Lower lobe of right lung (tissue), 2 donors: ENCODE measurements at regions not wholly inside any gene's neighbourhood (a gene's known extent, or its start where the extent isn't known, plus 50 kb on each side); places are given as distances from the start of the nearest gene placed in this dataset.

Experiments
- ATAC-seq, 2 donors: fragments of 200-7000 bp; cut with Tn5 transposase; one replicate each; pipeline ENCODE4 v1.9.1; 2020 to 2022; ENCODE audit warnings: mild to moderate bottlenecking in 2 of 2, moderate library complexity in 2 of 2
- DNase-seq: peaks from one replicate; pipeline ENCODE4 v3.0.0-alpha.2; 2020
- H3K27ac ChIP-seq: fragments of 200-600 bp; one replicate; pipeline ENCODE4 v1.8.0; 2022
- H3K27me3 ChIP-seq: fragments of 200-600 bp; one replicate; pipeline ENCODE4 v1.8.0; 2022; ENCODE audit warnings: low read depth
- H3K36me3 ChIP-seq: fragments of 200-600 bp; one replicate; pipeline ENCODE4 v1.8.0; 2022; ENCODE audit warnings: mild to moderate bottlenecking
- H3K4me1 ChIP-seq: fragments of 200-600 bp; one replicate; pipeline ENCODE4 v1.8.0; 2022
- H3K4me3 ChIP-seq: fragments of 200-600 bp; one replicate; pipeline ENCODE4 v1.8.0; 2022; ENCODE audit warnings: mild to moderate bottlenecking
- H3K9me3 ChIP-seq: fragments of 200-600 bp; one replicate; pipeline ENCODE4 v1.8.0; 2022
- CTCF ChIP-seq: fragments of 200-600 bp; IDR thresholded peaks from one replicate; pipeline ENCODE4 v1.8.0; 2022; ENCODE audit warnings: antibody characterized with exemption, mild to moderate bottlenecking
- intact Hi-C: fragments of 100-400 bp; cut with DNase I; formaldehyde crosslinking; loops from one replicate; pipeline ENCODE4 v1.11.0; 2022
- donor health status: DM: no; HTN: yes; CAD: no; lungs with severe emphysema.

GRCh38 chr21:16943231-16943630 is 569.6 kb upstream of the CXADR start:
- H3K4me3 ChIP-seq: no peak overlapping the region
- intact Hi-C loops: no loop called here
- H3K27me3 ChIP-seq: no peaks in the 10 kb centered on the region
- H3K4me1 ChIP-seq: no peaks in the 10 kb centered on the region
- H3K9me3 ChIP-seq: no peaks in the 10 kb centered on the region
- ATAC-seq: no peak
- no peak overlapping the region for H3K27ac ChIP-seq
- no peaks in the 10 kb centered on the region for H3K36me3 ChIP-seq
- DNase-seq: no peak
- TF ChIP-seq CTCF: no peak

GRCh38 chr21:16945580-16945979 is 567.3 kb upstream of the CXADR start:
- ATAC-seq (no peak), DNase-seq (no peak)
- no peak for TF ChIP-seq CTCF
- Histone ChIP-seq H3K4me1 (no peaks in the 10 kb centered on the region), H3K27ac (no peak overlapping the region), H3K9me3 (no peaks in the 10 kb centered on the region), H3K4me3 (no peak overlapping the region), H3K36me3 (no peaks in the 10 kb centered on the region), H3K27me3 (no peaks in the 10 kb centered on the region)
- intact Hi-C loops: no loop called here

- no peak for TF ChIP-seq CTCF
- Histone ChIP-seq H3K4me3 (no peak overlapping the region), H3K27ac (no peak overlapping the region), H3K9me3 (no peaks in the 10 kb centered on the region), H3K4me1 (no peaks in the 10 kb centered on the region), H3K36me3 (no peaks in the 10 kb centered on the region), H3K27me3 (no peaks in the 10 kb centered on the region)
- intact Hi-C loops: no loop called here
- ATAC-seq (no peak), DNase-seq (no peak)
These were observed 556.0 kb upstream of the CXADR start for GRCh38 chr21:16956824-16957223.

- no peaks in the 10 kb centered on the region for H3K4me1 ChIP-seq
- DNase-seq (no peak), ATAC-seq (no peak)
- no peak overlapping the region for H3K27ac ChIP-seq
- no peaks in the 10 kb centered on the region for H3K36me3 ChIP-seq
- no peaks in the 10 kb centered on the region for H3K27me3 ChIP-seq
- peaks cover 7% of the 10 kb centered on the region for H3K9me3 ChIP-seq
- intact Hi-C loops: no loop called here
- TF ChIP-seq CTCF: no peak
- no peak overlapping the region for H3K4me3 ChIP-seq
These were observed 547.4 kb upstream of the CXADR start for GRCh38 chr21:16965424-16965823.

- no peaks in the 10 kb centered on the region for H3K27me3 ChIP-seq
- no peak overlapping the region for H3K27ac ChIP-seq
- H3K4me3 ChIP-seq: no peak overlapping the region
- no peak for TF ChIP-seq CTCF
- DNase-seq (no peak), ATAC-seq (no peak)
- intact Hi-C loops: no loop called here
- no peaks in the 10 kb centered on the region for H3K4me1 ChIP-seq
- H3K36me3 ChIP-seq: no peaks in the 10 kb centered on the region
- peaks cover 7% of the 10 kb centered on the region for H3K9me3 ChIP-seq
These were observed 544.4 kb upstream of the CXADR start for GRCh38 chr21:16968436-16968835.

- H3K4me1 ChIP-seq: no peaks in the 10 kb centered on the region
- DNase-seq (no peak), ATAC-seq (no peak)
- no peak overlapping the region for H3K27ac ChIP-seq
- H3K36me3 ChIP-seq: no peaks in the 10 kb centered on the region
- no peak for TF ChIP-seq CTCF
- intact Hi-C loops: no loop called here
- no peak overlapping the region for H3K4me3 ChIP-seq
- H3K27me3 ChIP-seq: no peaks in the 10 kb centered on the region
- H3K9me3 ChIP-seq: peaks cover 7% of the 10 kb centered on the region
These were observed 543.2 kb upstream of the CXADR start for GRCh38 chr21:16969636-16970035.
